ENCODE measurements at regions not wholly inside any gene's neighbourhood (a gene's known extent, or its start where the extent isn't known, plus 50 kb on each side); places are given as distances from the start of the nearest gene placed in this dataset.

- DNase-seq (ENCODE audit: low spot score) (no peak), FAIRE-seq (no peak)
These were observed 63.8 kb upstream of the RXFP2 start for GRCh38 chr13:31675440-31675953.

DNA sequence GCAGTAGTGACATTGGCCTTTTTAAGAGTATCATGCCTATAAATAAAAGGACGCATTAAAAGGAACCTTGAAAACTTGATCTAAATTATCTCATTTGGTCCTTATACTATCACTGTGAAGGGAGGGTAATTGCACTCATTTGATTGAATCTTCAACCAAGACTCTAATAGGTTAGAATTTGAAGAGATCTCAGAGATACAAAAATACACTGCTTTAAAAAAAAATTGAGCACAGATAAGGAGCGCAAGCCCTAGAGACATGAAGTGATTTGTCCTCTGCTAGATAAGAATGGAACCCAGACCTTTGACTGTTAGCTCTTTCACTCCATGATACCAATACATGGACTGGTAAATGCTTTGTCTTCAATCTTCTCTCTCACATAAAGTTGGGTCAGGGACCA is 58.2 kb upstream of the RXFP2 start:
- FAIRE-seq = no peak
- no peak for DNase-seq (ENCODE audit: low spot score)

GRCh38 chr13:31684466-31684865 is 54.9 kb upstream of the RXFP2 start:
- FAIRE-seq (no peak), DNase-seq (ENCODE audit: low spot score) (no peak)

DNA sequence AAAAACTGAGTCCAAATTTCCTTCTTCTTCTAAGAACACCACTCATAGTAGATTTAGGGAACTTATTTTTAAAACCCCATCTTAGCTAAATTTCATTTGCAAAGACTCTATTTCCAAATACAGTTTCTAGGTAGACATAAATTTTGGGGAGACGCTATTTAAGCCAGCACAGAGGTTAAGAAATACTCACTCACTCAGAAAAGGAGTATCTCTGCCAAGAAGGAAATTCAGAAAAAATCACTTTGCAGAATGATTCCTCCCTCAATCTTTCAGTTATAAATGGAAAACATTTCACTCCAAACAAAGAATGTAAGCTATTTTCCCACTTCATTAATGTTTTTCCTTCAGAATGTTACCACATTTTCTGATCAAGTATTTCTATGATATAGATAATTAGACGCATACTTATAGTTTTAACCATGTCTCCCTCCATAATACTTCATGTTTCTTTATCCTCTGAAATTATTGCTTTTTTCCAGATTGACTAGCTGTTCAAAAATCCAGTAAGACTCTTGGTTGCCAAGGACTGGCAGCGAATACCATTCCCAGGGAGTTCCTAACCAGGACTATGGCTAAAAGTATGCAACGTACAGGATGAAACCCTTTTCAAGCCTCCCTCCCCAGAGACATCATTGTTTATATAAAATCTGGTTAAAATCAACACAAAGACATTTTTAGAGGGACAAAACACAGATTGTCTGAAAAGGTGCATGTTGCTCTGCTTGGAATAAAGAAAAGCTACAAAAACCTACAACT is 52.5 kb upstream of the RXFP2 start:
- FAIRE-seq = no peak

More for the DNA sequence above, 52.5 kb upstream of the RXFP2 start:
- no peak for DNase-seq (ENCODE audit: low spot score)
